Osteoblast (primary cell): ENCODE measurements at regions not wholly inside any gene's neighbourhood (a gene's known extent, or its start where the extent isn't known, plus 50 kb on each side); places are given as distances from the start of the nearest gene placed in this dataset. TPM values are rescaled to one million over a fixed set of nuclear protein-coding genes. Genes with fewer than 3 reads are reported as not detected.
"Not testable (repeated sequence)": the region's sequence is repeated elsewhere in the genome, so short reads cannot be mapped to it uniquely, and the experiment has no call there.

ENCODE experiments used
- DNase-seq: peaks from one replicate; pipeline ENCODE4 v3.0.0; 2011; ENCODE audit warnings: low spot score, mixed read lengths; ENCODE audit not compliant: insufficient read length; ENCODE audit errors: missing footprints
- H2AFZ ChIP-seq: 2 replicates; pipeline ENCODE4 v1.6.0; 2011; ENCODE audit warnings: mild to moderate bottlenecking, low read length
- H3K27ac ChIP-seq: 2 replicates; pipeline ENCODE4 v1.5.1; 2011; ENCODE audit warnings: mild to moderate bottlenecking, low read depth, low read length, moderate library complexity
- H3K27me3 ChIP-seq: 2 replicates; pipeline ENCODE4 v1.6.0; 2012; ENCODE audit warnings: mild to moderate bottlenecking, control low read depth, inconsistent platforms, low read length, moderate library complexity; ENCODE audit not compliant: insufficient read depth
- H3K36me3 ChIP-seq: 2 replicates; pipeline ENCODE4 v1.5.1; 2011; ENCODE audit warnings: mild to moderate bottlenecking, low read length, control low read depth, moderate library complexity; ENCODE audit not compliant: insufficient read depth
- H3K4me1 ChIP-seq: 2 replicates; pipeline ENCODE4 v1.5.1; 2011; ENCODE audit warnings: mild to moderate bottlenecking, low read length, control low read depth, moderate library complexity; ENCODE audit not compliant: insufficient read depth
- H3K4me2 ChIP-seq: 2 replicates; pipeline ENCODE4 v1.6.0; 2011; ENCODE audit warnings: mild to moderate bottlenecking, low read length; ENCODE audit not compliant: insufficient read depth
- H3K4me3 ChIP-seq: fragments of 200-600 bp; sonication (generic); 3 replicates; pipeline ENCODE4 v1.5.1; 2012; ENCODE audit warnings: mild to moderate bottlenecking, low read length, inconsistent platforms; ENCODE audit not compliant: insufficient read depth
- H3K79me2 ChIP-seq: 2 replicates; pipeline ENCODE4 v1.6.0; 2012; ENCODE audit warnings: mild to moderate bottlenecking, low read length, control low read depth, inconsistent platforms; ENCODE audit not compliant: insufficient read depth
- H3K9me3 ChIP-seq: 2 replicates; pipeline ENCODE4 v1.5.1; 2011; ENCODE audit warnings: low read depth, low read length, control low read depth
- H4K20me1 ChIP-seq: 2 replicates; pipeline ENCODE4 v1.6.0; 2012; ENCODE audit warnings: mild to moderate bottlenecking, low read length, control low read depth; ENCODE audit not compliant: insufficient read depth
- small RNA-seq: library from RNA; depleted of rRNA; stranded (forward); fragments of <200 nt; gene quantifications from one replicate; pipeline ENCODE3, GENCODE V24; 2012
- TF ChIP-seq, protein P1 (sequence below): IDR thresholded peaks from 2 replicates; pipeline ENCODE4 v1.5.1; 2011; ENCODE audit warnings: mild to moderate bottlenecking, low read depth, low read length, moderate library complexity; ENCODE audit errors: extremely low read depth

DNA sequence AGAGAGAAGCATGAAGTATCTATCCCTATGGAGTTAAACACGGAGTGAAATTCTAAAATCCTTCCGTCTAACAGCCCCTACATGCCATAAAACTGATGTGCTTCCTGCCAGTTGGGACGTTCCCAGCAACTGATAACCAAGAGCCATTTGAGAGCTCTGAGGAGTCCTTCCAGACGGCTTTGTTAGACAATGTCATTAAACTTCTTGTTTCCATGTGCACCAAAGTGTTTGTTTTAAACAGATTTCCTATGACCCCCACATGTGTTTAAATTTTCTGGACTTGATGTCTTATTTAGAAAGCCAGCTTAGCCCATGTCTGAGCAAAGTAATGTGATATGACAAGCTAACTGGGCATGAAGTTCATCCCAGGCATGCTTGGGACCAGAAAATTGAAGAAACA, 57.2 kb upstream of the LPAR1 start:
- peaks cover 7% of the 10 kb centered on the region for H3K4me1 ChIP-seq
- no peaks in the 10 kb centered on the region for H3K9me3 ChIP-seq
- no peaks in the 10 kb centered on the region for H3K79me2 ChIP-seq
- DNase-seq, result no peak
- peak overlapping the region; percentile 11 for H2AFZ ChIP-seq
- no peak overlapping the region for H3K27ac ChIP-seq
- no peak overlapping the region for H3K4me2 ChIP-seq
- H4K20me1 ChIP-seq, result no peaks in the 10 kb centered on the region
- no peaks in the 10 kb centered on the region for H3K36me3 ChIP-seq
- no peak overlapping the region for H3K4me3 ChIP-seq
- H3K27me3 ChIP-seq, result no peaks in the 10 kb centered on the region
- TF ChIP-seq, protein P1, sequence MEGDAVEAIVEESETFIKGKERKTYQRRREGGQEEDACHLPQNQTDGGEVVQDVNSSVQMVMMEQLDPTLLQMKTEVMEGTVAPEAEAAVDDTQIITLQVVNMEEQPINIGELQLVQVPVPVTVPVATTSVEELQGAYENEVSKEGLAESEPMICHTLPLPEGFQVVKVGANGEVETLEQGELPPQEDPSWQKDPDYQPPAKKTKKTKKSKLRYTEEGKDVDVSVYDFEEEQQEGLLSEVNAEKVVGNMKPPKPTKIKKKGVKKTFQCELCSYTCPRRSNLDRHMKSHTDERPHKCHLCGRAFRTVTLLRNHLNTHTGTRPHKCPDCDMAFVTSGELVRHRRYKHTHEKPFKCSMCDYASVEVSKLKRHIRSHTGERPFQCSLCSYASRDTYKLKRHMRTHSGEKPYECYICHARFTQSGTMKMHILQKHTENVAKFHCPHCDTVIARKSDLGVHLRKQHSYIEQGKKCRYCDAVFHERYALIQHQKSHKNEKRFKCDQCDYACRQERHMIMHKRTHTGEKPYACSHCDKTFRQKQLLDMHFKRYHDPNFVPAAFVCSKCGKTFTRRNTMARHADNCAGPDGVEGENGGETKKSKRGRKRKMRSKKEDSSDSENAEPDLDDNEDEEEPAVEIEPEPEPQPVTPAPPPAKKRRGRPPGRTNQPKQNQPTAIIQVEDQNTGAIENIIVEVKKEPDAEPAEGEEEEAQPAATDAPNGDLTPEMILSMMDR, result no peak

DNA sequence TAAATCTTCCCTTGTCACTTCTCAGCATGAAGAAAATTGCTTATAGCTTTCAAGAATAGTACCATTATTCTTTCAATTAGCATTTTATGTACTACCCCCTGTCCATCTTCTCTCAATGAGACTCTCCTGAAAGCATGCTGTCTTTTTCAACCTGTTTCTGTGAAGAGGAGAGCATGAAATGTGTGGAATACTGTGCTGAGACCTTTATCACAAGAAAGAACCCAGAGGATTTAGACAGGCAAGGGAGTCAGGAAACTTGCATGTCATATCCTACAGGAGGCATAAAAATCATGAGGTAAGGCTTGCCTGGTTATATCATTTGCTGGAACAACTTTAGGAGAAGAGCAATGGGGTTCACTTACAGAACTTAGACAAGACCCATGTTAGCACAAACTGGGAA, 56.7 kb upstream of the LPAR1 start:
- H3K79me2 ChIP-seq, result no peaks in the 10 kb centered on the region
- H3K4me2 ChIP-seq, result peak overlapping the region; percentile 40
- H2AFZ ChIP-seq, result peak overlapping the region; percentile 11

DNA sequence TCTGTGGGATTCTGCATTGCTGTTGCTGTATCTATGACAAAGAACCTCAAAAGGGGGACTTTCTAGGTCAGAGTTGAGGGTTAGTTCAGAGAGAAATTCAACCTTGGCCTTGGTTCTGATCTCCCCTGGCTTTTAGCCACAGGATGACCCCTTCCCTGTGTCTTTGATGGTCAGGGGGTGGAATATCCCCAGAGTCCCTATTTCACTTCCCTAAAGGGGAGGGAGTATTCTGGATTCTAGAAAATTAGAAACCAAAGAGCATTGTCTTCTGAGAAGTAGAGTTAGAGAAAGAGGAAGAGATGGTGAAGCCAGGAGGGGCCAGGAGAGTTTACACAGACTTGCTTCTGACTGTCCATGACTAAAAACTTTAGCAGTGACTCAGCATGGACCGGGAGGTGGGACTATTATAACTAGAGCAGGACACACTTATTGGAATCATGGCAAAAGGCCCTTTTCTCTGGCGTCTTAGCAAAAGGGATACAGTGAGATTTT, 56.2 kb upstream of the LPAR1 start:
- H3K27me3 ChIP-seq, result no peaks in the 10 kb centered on the region
- H4K20me1 ChIP-seq, result no peaks in the 10 kb centered on the region
- H3K4me2 ChIP-seq, result peak overlapping the region; percentile 40
- TF ChIP-seq, protein P1, result no peak
- peak overlapping the region; percentile 74 for H2AFZ ChIP-seq
- no peaks in the 10 kb centered on the region for H3K79me2 ChIP-seq
- H3K4me3 ChIP-seq, result no peak overlapping the region
- no peaks in the 10 kb centered on the region for H3K36me3 ChIP-seq
- H3K27ac ChIP-seq, result peak overlapping the region; percentile 40
- DNase-seq, result no peak
- H3K9me3 ChIP-seq, result no peaks in the 10 kb centered on the region
- peaks cover 7% of the 10 kb centered on the region for H3K4me1 ChIP-seq

More for the DNA sequence above, 56.7 kb upstream of the LPAR1 start:
- Histone ChIP-seq H3K4me1 (peaks cover 7% of the 10 kb centered on the region), H3K9me3 (no peaks in the 10 kb centered on the region), H3K27ac (peak overlapping the region; percentile 40), H4K20me1 (no peaks in the 10 kb centered on the region), H3K27me3 (no peaks in the 10 kb centered on the region), H3K4me3 (no peak overlapping the region), H3K36me3 (no peaks in the 10 kb centered on the region)
- TF ChIP-seq, protein P1, result no peak
- DNase-seq, result no peak

DNA sequence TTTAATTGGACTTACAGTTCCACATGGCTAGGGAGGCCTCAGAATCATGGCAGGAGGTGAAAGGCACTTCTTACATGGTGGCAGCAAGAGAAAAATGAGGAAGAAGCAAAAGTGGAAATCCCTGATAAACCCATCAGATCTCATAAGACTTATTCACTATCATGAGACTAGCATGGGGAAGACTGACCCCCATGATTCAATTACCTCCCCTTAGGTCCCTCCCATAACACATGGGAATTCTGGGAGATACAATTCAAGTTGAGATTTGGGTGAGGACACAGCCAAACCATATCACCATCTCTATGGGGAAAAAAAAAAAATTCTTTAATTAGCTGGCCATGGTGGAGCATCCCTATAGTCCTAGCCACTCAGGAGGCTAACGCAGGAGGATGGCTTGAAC, 53.9 kb upstream of the LPAR1 start:
- H3K27ac ChIP-seq, H3K4me2 ChIP-seq, H2AFZ ChIP-seq, DNase-seq, H3K79me2 ChIP-seq, H3K4me3 ChIP-seq, H3K36me3 ChIP-seq, H3K9me3 ChIP-seq, H3K27me3 ChIP-seq, H4K20me1 ChIP-seq, H3K4me1 ChIP-seq: not testable (repeated sequence)

Small RNAs in the stretch of these regions (small RNA-seq; reads per million reads assigned to genes)
- gene MIR7702, result not detected
- gene RNY4P18, result not detected
